GM19372 (cell line): ENCODE measurements at regions not wholly inside any gene's neighbourhood (a gene's known extent, or its start where the extent isn't known, plus 50 kb on each side); places are given as distances from the start of the nearest gene placed in this dataset.
"Not testable (repeated sequence)": the region's sequence is repeated elsewhere in the genome, so short reads cannot be mapped to it uniquely, and the experiment has no call there.

ENCODE experiments used
- ATAC-seq: cut with Tn5 transposase; IDR thresholded peaks from one replicate; pipeline ENCODE4 v1.9.1; 2021; ENCODE audit warnings: mild to moderate bottlenecking, low read depth, moderate library complexity; ENCODE audit not compliant: unreplicated experiment

GRCh38 chr12:94817695-94818075 is 167.3 kb upstream of the TMCC3 start:
- peak; percentile 16 for ATAC-seq

- not testable (repeated sequence) for ATAC-seq
Observed at GRCh38 chr12:94817201-94817600, 166.8 kb upstream of the TMCC3 start.

GRCh38 chr12:94816746-94817145 is 166.4 kb upstream of the TMCC3 start:
- ATAC-seq, result not testable (repeated sequence)

- no peak for ATAC-seq
Observed at GRCh38 chr12:94815958-94816357, 165.6 kb upstream of the TMCC3 start.

GRCh38 chr12:94815450-94815849 is 165.1 kb upstream of the TMCC3 start:
- no peak for ATAC-seq

- no peak for ATAC-seq
Observed at GRCh38 chr12:94813314-94813713, 163.0 kb upstream of the TMCC3 start.

- no peak for ATAC-seq
Observed at GRCh38 chr12:94812345-94812744, 162.0 kb upstream of the TMCC3 start.

- ATAC-seq, result no peak
Observed at GRCh38 chr12:94811611-94812010, 161.3 kb upstream of the TMCC3 start.

GRCh38 chr12:94807951-94808350 is 157.6 kb upstream of the TMCC3 start:
- no peak for ATAC-seq

- ATAC-seq, result no peak
Observed at GRCh38 chr12:94806617-94807016, 156.3 kb upstream of the TMCC3 start.

- ATAC-seq, result no peak
Observed at GRCh38 chr12:94805749-94806529, 155.6 kb upstream of the TMCC3 start.

GRCh38 chr12:94803939-94804338 is 153.6 kb upstream of the TMCC3 start:
- no peak for ATAC-seq

GRCh38 chr12:94802796-94803195 is 152.4 kb upstream of the TMCC3 start:
- ATAC-seq, result no peak

GRCh38 chr12:94801745-94802144 is 151.4 kb upstream of the TMCC3 start:
- no peak for ATAC-seq

- no peak for ATAC-seq
Observed at GRCh38 chr12:94799136-94799535, 148.8 kb upstream of the TMCC3 start.

- no peak for ATAC-seq
Observed at GRCh38 chr12:94798113-94798512, 147.8 kb upstream of the TMCC3 start.

- ATAC-seq, result no peak
Observed at GRCh38 chr12:94795520-94795919, 145.2 kb upstream of the TMCC3 start.

- ATAC-seq, result no peak
Observed at GRCh38 chr12:94795044-94795443, 144.7 kb upstream of the TMCC3 start.

GRCh38 chr12:94793191-94793595 is 142.8 kb upstream of the TMCC3 start:
- ATAC-seq, result no peak

GRCh38 chr12:94792693-94793092 is 142.3 kb upstream of the TMCC3 start:
- ATAC-seq, result no peak

- ATAC-seq, result no peak
Observed at GRCh38 chr12:94791933-94792332, 141.6 kb upstream of the TMCC3 start.

- ATAC-seq, result no peak
Observed at GRCh38 chr12:94790825-94791224, 140.5 kb upstream of the TMCC3 start.

GRCh38 chr12:94790370-94790769 is 140.0 kb upstream of the TMCC3 start:
- ATAC-seq, result no peak
